IMR-90 (cell line): ENCODE measurements at regions not wholly inside any gene's neighbourhood (a gene's known extent, or its start where the extent isn't known, plus 50 kb on each side); places are given as distances from the start of the nearest gene placed in this dataset.
"Not testable (repeated sequence)": the region's sequence is repeated elsewhere in the genome, so short reads cannot be mapped to it uniquely, and the experiment has no call there.

Experiments
- ATAC-seq: fragments of 200-7000 bp; cut with Tn5 transposase; 2 replicates; pipeline ENCODE4 v1.9.1; 2020; ENCODE audit warnings: low read depth, mild to moderate bottlenecking, moderate library complexity
- BruUV-seq: library from RNA; stranded (reverse); fragments of 400-500 nt; replicated peaks from 2 replicates; lab custom pipeline; 2021; lab: Mats Ljungman, UMichigan
- CTCF ChIA-PET: fragments of 300-600 bp; formaldehyde crosslinking; extraction: SDS; loops from one replicate; lab custom pipeline; 2021; ENCODE audit warnings: antibody characterized with exemption; lab: Yijun Ruan, JAX
- POLR2A ChIA-PET: fragments of 300-600 bp; sonication (Branson Sonifier 250); formaldehyde crosslinking; loops from one replicate; lab custom pipeline; 2022; ENCODE audit warnings: antibody characterized with exemption; ENCODE audit not compliant: unreplicated experiment; lab: Charles Lee
- DNase-seq: peaks from one replicate; pipeline ENCODE4 v3.0.0; 2013
- H2AFZ ChIP-seq: replicated peaks from 2 replicates; pipeline ENCODE3; 2013; ENCODE audit warnings: low read length, mild to moderate bottlenecking; ENCODE audit not compliant: poor library complexity
- H2AK5ac ChIP-seq: 2 replicates; pipeline ENCODE4 v1.6.1; 2013; ENCODE audit warnings: low read depth, low read length, inconsistent platforms
- H2AK9ac ChIP-seq: replicated peaks from 2 replicates; pipeline ENCODE3; 2013; ENCODE audit warnings: mild to moderate bottlenecking, low read depth, low read length, moderate library complexity; ENCODE audit not compliant: poor library complexity
- H2BK120ac ChIP-seq: 2 replicates; pipeline ENCODE4 v1.6.1; 2013; ENCODE audit warnings: low read depth, low read length, inconsistent platforms
- H2BK15ac ChIP-seq: 3 replicates; pipeline ENCODE4 v1.6.1; 2013; ENCODE audit warnings: low read depth, low read length, inconsistent platforms
- H2BK20ac ChIP-seq: 2 replicates; pipeline ENCODE4 v1.6.1; 2013; ENCODE audit warnings: low read depth, mild to moderate bottlenecking, inconsistent platforms, low read length, moderate library complexity
- H2BK5ac ChIP-seq: 2 replicates; pipeline ENCODE4 v1.6.1; 2013; ENCODE audit warnings: mild to moderate bottlenecking, low read depth, low read length, inconsistent platforms; ENCODE audit not compliant: poor library complexity, severe bottlenecking
- H3K14ac ChIP-seq: replicated peaks from 2 replicates; pipeline ENCODE4 v1.6.1; 2013; ENCODE audit warnings: low read depth, low read length, inconsistent platforms
- H3K18ac ChIP-seq: 2 replicates; pipeline ENCODE4 v1.6.1; 2013; ENCODE audit warnings: low read depth, low read length, control low read depth
- H3K23ac ChIP-seq: 2 replicates; pipeline ENCODE4 v1.6.1; 2013; ENCODE audit warnings: low read depth, low read length, inconsistent platforms
- H3K27ac ChIP-seq: 2 replicates; pipeline ENCODE4 v1.5.1; 2013; ENCODE audit warnings: mild to moderate bottlenecking, control low read depth, low read length; ENCODE audit not compliant: insufficient read depth
- H3K27me3 ChIP-seq: 2 replicates; pipeline ENCODE4 v1.6.1; 2013; ENCODE audit warnings: low read length; ENCODE audit not compliant: control insufficient read depth, insufficient read depth
- H3K36me3 ChIP-seq: 2 replicates; pipeline ENCODE4 v1.6.1; 2013; ENCODE audit warnings: low read length, mixed read lengths; ENCODE audit not compliant: control insufficient read depth, insufficient read depth
- H3K4ac ChIP-seq: 2 replicates; pipeline ENCODE4 v1.6.1; 2013; ENCODE audit warnings: low read depth, low read length, inconsistent platforms
- H3K4me1 ChIP-seq: 2 replicates; pipeline ENCODE4 v1.6.1; 2013; ENCODE audit warnings: low read length, mixed read lengths; ENCODE audit not compliant: control insufficient read depth, insufficient read depth
- H3K4me2 ChIP-seq: 2 replicates; pipeline ENCODE4 v1.6.1; 2013; ENCODE audit warnings: low read depth, mild to moderate bottlenecking, control low read depth, low read length, moderate library complexity
- H3K4me3 ChIP-seq: 2 replicates; pipeline ENCODE4 v1.5.1; 2013; ENCODE audit warnings: low read depth, mild to moderate bottlenecking, control low read depth, low read length, moderate library complexity; ENCODE audit not compliant: insufficient read depth
- H3K56ac ChIP-seq: 2 replicates; pipeline ENCODE4 v1.6.1; 2013; ENCODE audit warnings: low read length, inconsistent platforms; ENCODE audit not compliant: insufficient read depth; ENCODE audit errors: extremely low read depth
- H3K79me1 ChIP-seq, 2 experiments: 2 replicates each; pipeline ENCODE4 v1.6.1; 2013; ENCODE audit warnings: low read length in 2 of 2, inconsistent platforms in 1 of 2, low read depth in 1 of 2
- H3K9ac ChIP-seq: 2 replicates; pipeline ENCODE4 v1.6.1; 2013; ENCODE audit warnings: low read depth, low read length, control low read depth
- H3K9me1 ChIP-seq: 2 replicates; pipeline ENCODE4 v1.6.1; 2013; ENCODE audit warnings: low read length, inconsistent platforms; ENCODE audit not compliant: insufficient read depth
- H3K9me3 ChIP-seq: 2 replicates; pipeline ENCODE4 v1.6.1; 2013; ENCODE audit warnings: low read length; ENCODE audit not compliant: control insufficient read depth, insufficient read depth
- H4K20me1 ChIP-seq: 2 replicates; pipeline ENCODE4 v1.6.1; 2013; ENCODE audit warnings: low read length, inconsistent platforms; ENCODE audit not compliant: insufficient read depth
- H4K5ac ChIP-seq: 2 replicates; pipeline ENCODE4 v1.6.1; 2013; ENCODE audit warnings: mild to moderate bottlenecking, low read depth, low read length, control low read depth
- H4K8ac ChIP-seq, 2 experiments: 2 replicates each; pipeline ENCODE4 v1.6.1; 2013; ENCODE audit warnings: low read depth in 2 of 2, low read length in 2 of 2, control low read depth in 1 of 2, inconsistent platforms in 1 of 2
- H4K91ac ChIP-seq: 2 replicates; pipeline ENCODE4 v1.6.1; 2013; ENCODE audit warnings: low read depth, low read length, inconsistent platforms; ENCODE audit not compliant: insufficient read depth
- WGBS, 2 experiments: methylation state at CpG; one replicate each; pipeline versions ENCODE4 v1.1.5 to v1.1.7; 2013; ENCODE audit warnings: missing lambda C conversion rate in 2 of 2; ENCODE audit not compliant: insufficient read length in 1 of 2; ENCODE audit errors: extremely low coverage in 2 of 2; 5-methylcytosine and 5-hydroxymethylcytosine counted together
- dilution Hi-C: fragments of 300-500 bp; cut with HindIII; formaldehyde crosslinking; loops from one replicate; pipeline ENCODE4 v1.14.3; 2018; ENCODE audit warnings: low sequenced_read_pairs; ENCODE audit not compliant: unreplicated experiment
- in situ Hi-C: fragments of 300-500 bp; cut with MboI; formaldehyde crosslinking; loops from 3 replicates; pipeline ENCODE4 v1.14.3; 2019; ENCODE audit warnings: low sequenced_read_pairs, inconsistent platforms, mixed read lengths
- intact Hi-C: fragments of 100-400 bp; cut with micrococcal nuclease; formaldehyde crosslinking; loops from 2 replicates; pipeline ENCODE4 v1.10.0; 2022

DNA sequence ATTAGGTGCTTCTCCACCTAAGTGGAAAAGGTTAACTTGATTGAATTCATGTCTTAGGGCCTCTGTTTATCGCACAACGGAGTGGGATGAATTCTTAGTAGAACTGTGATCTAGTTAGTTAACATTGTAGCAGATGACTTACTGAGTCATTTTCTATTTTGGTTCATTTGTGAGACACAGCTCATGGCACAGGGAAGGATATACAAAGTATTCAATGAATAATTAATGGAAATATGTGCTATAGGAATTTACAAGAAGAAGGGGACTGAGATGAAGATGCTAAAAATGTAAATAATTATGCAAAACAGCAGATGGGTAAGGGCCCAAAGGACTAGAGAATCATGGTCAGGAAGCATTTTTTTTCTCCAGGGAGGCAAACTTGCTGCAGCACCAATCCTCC lies 1950.9 kb downstream of the KHDRBS2 start:
- H2BK120ac ChIP-seq, H4K8ac ChIP-seq, POLR2A ChIA-PET, H3K56ac ChIP-seq, intact Hi-C loops, H3K4me1 ChIP-seq, DNase-seq, H2BK20ac ChIP-seq, H3K27ac ChIP-seq, BruUV-seq, H2AK5ac ChIP-seq, H3K18ac ChIP-seq, ATAC-seq, H2BK5ac ChIP-seq, H3K4me2 ChIP-seq, H4K5ac ChIP-seq, H3K4me3 ChIP-seq, H3K27me3 ChIP-seq, H4K20me1 ChIP-seq, dilution Hi-C loops, H2AFZ ChIP-seq, H3K9me1 ChIP-seq, H3K9ac ChIP-seq, H3K4ac ChIP-seq, H2BK15ac ChIP-seq, H3K79me1 ChIP-seq, H2AK9ac ChIP-seq, H3K14ac ChIP-seq, H4K91ac ChIP-seq, H3K36me3 ChIP-seq, CTCF ChIA-PET, H3K9me3 ChIP-seq, H3K23ac ChIP-seq, in situ Hi-C loops: not testable (repeated sequence)
- no CpG with 5 or more reads among the region's 2 CpGs for WGBS, 2 experiments
